ENCODE measurements at regions not wholly inside any gene's neighbourhood (a gene's known extent, or its start where the extent isn't known, plus 50 kb on each side); places are given as distances from the start of the nearest gene placed in this dataset.

DNA sequence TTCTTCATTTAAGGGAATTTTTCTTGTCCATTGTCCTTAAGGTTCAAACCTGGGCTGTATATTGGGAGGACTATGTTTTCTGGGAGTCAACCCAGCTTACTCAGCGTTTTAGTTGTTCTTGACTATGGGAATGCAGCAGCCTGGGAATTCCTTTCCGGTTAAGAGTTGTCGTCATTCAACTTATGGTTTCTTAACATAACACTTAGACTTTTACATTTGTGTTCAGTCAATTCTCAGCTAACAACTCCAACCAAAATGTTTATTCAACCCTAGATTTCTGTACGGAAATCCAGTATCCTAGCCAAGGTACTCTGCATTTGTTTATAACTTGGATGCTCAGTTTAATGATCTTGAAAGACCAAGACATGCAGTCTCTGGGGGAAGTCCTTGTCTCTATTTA, 960.9 kb downstream of the CBLN2 start:
- FAIRE-seq = no peak
- no peak for DNase-seq (ENCODE audit: insufficient read length, low spot score)
- TF ChIP-seq POLR2A (IDR thresholded peaks at IDR 0.05; ENCODE audit: low read depth, low read length) = no peak

DNA sequence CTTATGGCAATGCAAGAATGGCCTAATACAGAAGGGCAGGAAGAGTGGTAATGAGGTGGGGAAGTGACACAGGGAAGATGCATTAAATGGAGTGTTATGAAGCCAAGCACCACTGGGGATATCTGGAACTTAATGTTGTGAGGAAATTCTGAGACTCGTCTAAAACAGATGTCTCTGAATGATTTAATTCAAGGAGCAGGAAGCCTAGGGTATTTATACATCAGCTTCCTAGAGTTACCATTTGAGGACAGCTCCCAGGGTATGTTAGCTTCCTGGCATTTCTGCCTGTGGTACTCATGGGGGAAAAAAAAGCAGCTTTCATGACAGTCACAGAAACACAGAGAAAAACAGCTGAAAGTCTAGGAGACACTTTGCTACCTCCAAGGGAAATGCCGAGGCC, 989.5 kb downstream of the CBLN2 start:
- DNase-seq (ENCODE audit: insufficient read length, low spot score) = no peak
- FAIRE-seq = no peak
- TF ChIP-seq POLR2A (IDR thresholded peaks at IDR 0.05; ENCODE audit: low read depth, low read length) = no peak

DNA sequence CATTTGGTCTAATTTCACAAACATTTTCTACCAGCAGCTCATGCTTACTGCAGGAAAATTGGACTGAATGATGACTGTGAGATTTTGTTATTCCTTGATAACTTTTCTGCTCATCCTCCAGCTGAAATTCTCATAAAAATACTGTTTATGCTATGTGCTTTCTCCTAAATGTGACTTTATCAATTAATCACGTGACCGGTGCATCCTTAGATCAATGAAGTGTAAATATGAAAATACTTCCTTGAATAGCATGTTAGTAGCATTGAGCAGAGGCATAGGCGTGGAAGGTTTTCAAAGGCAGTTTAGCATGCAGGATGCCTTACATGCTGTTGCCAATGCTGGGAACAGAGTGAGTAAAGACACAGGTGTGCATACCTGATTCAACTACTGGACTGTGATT, 1002.5 kb downstream of the CBLN2 start:
- FAIRE-seq (no peak), DNase-seq (ENCODE audit: insufficient read length, low spot score) (no peak)
- no peak for TF ChIP-seq POLR2A (IDR thresholded peaks at IDR 0.05; ENCODE audit: low read depth, low read length)

- DNase-seq (ENCODE audit: insufficient read length, low spot score) = no peak
- no peak for FAIRE-seq
- no peak for TF ChIP-seq POLR2A (IDR thresholded peaks at IDR 0.05; ENCODE audit: low read depth, low read length)
Observed at GRCh38 chr18:71529703-71530303, 1014.3 kb downstream of the CBLN2 start.

- FAIRE-seq = no peak
- no peak for DNase-seq (ENCODE audit: insufficient read length, low spot score)
- TF ChIP-seq POLR2A (IDR thresholded peaks at IDR 0.05; ENCODE audit: low read depth, low read length) = no peak
Observed at GRCh38 chr18:71523483-71524435, 1020.4 kb downstream of the CBLN2 start.

- FAIRE-seq (no peak), DNase-seq (ENCODE audit: insufficient read length, low spot score) (no peak)
- TF ChIP-seq POLR2A (IDR thresholded peaks at IDR 0.05; ENCODE audit: low read depth, low read length) = no peak
Observed at GRCh38 chr18:71505526-71505925, 1038.6 kb downstream of the CBLN2 start.

DNA sequence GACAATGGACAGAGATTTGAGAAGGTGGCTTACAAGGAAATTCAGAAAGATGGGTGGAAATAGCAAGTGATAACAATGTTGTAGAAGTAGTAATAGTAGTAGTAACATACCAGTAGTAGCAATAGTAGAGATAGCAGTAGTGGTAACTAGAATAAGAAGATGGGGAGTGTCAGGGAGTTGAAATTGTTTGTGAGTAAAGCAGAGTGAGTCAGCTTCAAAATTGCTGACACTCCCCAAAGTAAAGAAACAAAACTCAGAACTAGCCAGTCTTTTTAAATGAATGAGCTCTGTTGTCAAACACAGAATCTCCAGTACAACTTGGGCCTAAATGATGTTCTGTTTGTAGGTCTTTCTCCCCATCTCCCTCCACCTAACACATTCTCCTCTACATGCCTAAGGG, 1040.9 kb downstream of the CBLN2 start:
- no peak for DNase-seq (ENCODE audit: insufficient read length, low spot score)
- no peak for TF ChIP-seq POLR2A (IDR thresholded peaks at IDR 0.05; ENCODE audit: low read depth, low read length)
- FAIRE-seq = no peak

DNA sequence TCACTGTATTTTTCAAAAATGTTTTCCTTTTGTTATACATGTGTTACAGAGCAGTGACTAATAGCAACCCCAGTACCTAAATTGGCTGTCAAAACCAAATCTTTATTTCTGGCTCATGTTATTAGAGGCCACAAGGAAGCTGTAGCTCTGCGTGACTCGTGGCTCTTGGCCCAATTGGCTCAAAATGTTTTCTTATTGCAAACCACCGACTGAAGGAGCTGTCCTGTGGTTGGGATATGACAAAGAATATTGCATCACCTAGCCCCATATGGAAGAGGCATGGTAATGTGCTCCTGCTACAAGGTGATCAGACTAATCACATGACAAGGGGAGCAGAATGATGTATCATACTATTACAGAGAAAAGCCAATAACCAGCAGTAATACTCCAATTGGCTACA, 1058.5 kb downstream of the CBLN2 start:
- TF ChIP-seq POLR2A (IDR thresholded peaks at IDR 0.05; ENCODE audit: low read depth, low read length) = no peak
- DNase-seq (ENCODE audit: insufficient read length, low spot score) = no peak
- FAIRE-seq = no peak

DNA sequence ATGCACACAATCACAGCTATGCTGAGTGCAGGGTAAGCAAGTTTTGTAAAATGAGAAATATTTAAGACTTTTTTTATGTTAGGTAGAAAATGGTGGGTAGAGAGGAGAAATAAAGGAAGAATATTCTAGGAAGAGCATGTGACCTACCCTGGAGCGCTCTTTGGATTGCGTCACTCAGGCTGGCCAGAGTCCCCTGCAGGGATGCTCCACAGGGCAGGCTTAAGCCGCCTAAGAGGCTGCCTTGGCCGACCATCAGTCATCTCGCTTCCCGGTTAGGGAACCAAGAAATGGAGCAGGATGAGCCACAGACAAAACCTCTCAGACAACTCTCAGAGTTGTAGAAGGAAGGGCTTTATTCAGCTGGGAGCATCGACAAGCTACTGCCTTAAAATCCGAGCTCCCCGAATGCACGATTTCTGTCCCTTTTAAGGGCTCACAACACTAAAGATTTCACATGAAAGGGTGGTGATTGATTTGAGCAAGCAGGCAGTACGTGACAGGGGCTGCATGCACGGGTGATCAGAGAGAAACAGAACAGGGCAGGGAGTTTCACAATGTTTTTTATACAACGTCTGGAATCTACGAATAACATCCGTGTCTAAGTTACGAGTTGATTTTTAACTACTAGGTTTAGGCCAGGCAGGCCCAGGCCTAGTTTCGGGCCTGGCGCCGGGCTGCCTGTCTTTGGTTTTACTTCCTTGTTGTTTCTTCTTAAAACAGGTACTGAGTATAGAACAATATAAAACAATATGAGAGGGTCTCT, 1072.0 kb downstream of the CBLN2 start:
- TF ChIP-seq POLR2A (IDR thresholded peaks at IDR 0.05; ENCODE audit: low read depth, low read length) = no peak
- no peak for FAIRE-seq
- no peak for DNase-seq (ENCODE audit: insufficient read length, low spot score)

- TF ChIP-seq POLR2A (IDR thresholded peaks at IDR 0.05; ENCODE audit: low read depth, low read length) = no peak
- no peak for FAIRE-seq
- no peak for DNase-seq (ENCODE audit: insufficient read length, low spot score)
Observed at GRCh38 chr18:71456206-71456605, 1087.9 kb downstream of the CBLN2 start.

- no peak for FAIRE-seq
- no peak for DNase-seq (ENCODE audit: insufficient read length, low spot score)
- no peak for TF ChIP-seq POLR2A (IDR thresholded peaks at IDR 0.05; ENCODE audit: low read depth, low read length)
Observed at GRCh38 chr18:71450257-71450656, 1093.9 kb downstream of the CBLN2 start.

DNA sequence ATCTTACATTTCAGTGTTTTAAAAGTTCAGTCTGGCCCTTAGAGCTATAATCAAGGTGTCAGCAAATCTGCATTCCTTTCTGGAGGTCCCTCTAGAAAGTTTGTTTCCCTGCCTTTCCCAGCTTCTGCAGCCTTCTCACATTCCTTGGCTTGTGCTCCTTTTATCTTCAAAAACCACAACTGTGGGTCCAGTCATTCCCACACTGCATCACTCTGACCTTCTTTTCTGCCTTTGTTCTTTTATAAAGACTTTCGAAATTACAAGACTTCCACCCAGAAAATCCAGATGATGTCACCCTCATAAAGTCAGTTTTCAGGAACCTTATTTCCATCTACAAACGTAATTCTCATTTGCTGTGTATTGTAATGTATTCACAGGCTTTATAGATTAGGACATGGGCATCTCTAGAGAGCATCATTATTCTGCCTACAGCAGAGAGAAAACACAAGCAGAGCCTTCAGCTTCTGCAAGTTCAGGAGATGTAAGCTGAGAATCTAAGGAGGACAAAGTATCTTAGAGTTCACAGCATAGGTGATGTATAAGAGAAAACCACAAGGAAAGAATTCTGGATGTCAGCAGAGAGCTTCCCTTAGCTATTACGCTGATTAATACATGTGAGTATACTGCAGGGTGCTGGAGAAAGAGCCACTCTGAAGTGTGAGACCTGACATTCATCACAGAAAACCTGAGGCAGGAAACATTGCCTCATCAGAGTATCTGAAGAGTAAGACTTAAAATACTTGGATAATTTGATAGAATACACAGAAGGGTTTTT, 1100.2 kb downstream of the CBLN2 start:
- DNase-seq (ENCODE audit: insufficient read length, low spot score) = no peak
- no peak for TF ChIP-seq POLR2A (IDR thresholded peaks at IDR 0.05; ENCODE audit: low read depth, low read length)
- no peak for FAIRE-seq

GRCh38 chr18:71442731-71443141, 1101.4 kb downstream of the CBLN2 start:
- DNase-seq (ENCODE audit: insufficient read length, low spot score) (no peak), FAIRE-seq (no peak)
- no peak for TF ChIP-seq POLR2A (IDR thresholded peaks at IDR 0.05; ENCODE audit: low read depth, low read length)

All from H54 (cell line).